Smooth muscle cell (in vitro differentiated cells): ENCODE measurements at regions not wholly inside any gene's neighbourhood (a gene's known extent, or its start where the extent isn't known, plus 50 kb on each side); places are given as distances from the start of the nearest gene placed in this dataset.

ENCODE experiments used
- DNase-seq: peaks from one replicate; lab custom pipeline; 2025; ENCODE audit not compliant: unreplicated experiment; lab: John Stamatoyannopoulos, UW
- H2AFZ ChIP-seq: fragments of 200-600 bp; sonication (generic); 2 replicates; pipeline ENCODE4 v1.6.0; 2016; ENCODE audit warnings: antibody characterized with exemption, low read depth, mild to moderate bottlenecking
- H3F3A ChIP-seq: fragments of 200-600 bp; sonication (generic); 2 replicates; pipeline ENCODE4 v1.6.0; 2017; ENCODE audit warnings: antibody characterized with exemption, low read depth
- H3K27ac ChIP-seq: fragments of 200-600 bp; sonication (generic); 2 replicates; pipeline ENCODE4 v1.5.1; 2016; ENCODE audit warnings: low read depth, mild to moderate bottlenecking
- H3K27me3 ChIP-seq: fragments of 200-600 bp; sonication (generic); 2 replicates; pipeline ENCODE4 v1.6.1; 2016; ENCODE audit warnings: low read depth, mild to moderate bottlenecking
- H3K36me3 ChIP-seq: fragments of 200-600 bp; sonication (generic); 2 replicates; pipeline ENCODE4 v1.5.1; 2016; ENCODE audit warnings: low read depth
- H3K4me1 ChIP-seq: fragments of 200-600 bp; sonication (generic); 2 replicates; pipeline ENCODE4 v1.5.1; 2016; ENCODE audit warnings: low read depth
- H3K4me2 ChIP-seq: fragments of 200-600 bp; sonication (generic); 2 replicates; pipeline ENCODE4 v1.6.0; 2016; ENCODE audit warnings: mild to moderate bottlenecking
- H3K4me3 ChIP-seq: fragments of 200-600 bp; sonication (generic); 2 replicates; pipeline ENCODE4 v1.5.1; 2016; ENCODE audit warnings: mild to moderate bottlenecking
- H3K79me2 ChIP-seq: fragments of 200-600 bp; sonication (generic); 2 replicates; pipeline ENCODE4 v1.6.0; 2016; ENCODE audit warnings: low read depth, mild to moderate bottlenecking
- H3K9ac ChIP-seq: fragments of 200-600 bp; sonication (generic); 2 replicates; pipeline ENCODE4 v1.6.0; 2016; ENCODE audit warnings: low read depth
- H3K9me3 ChIP-seq: fragments of 200-600 bp; sonication (generic); replicated peaks from 2 replicates; pipeline ENCODE4 v1.5.1; 2016; ENCODE audit warnings: low read depth
- H4K20me1 ChIP-seq: fragments of 200-600 bp; sonication (generic); 2 replicates; pipeline ENCODE4 v1.6.0; 2016; ENCODE audit warnings: low read depth
- WGBS: methylation state at CpG from one replicate; pipeline ENCODE4 v1.1.7; 2016; ENCODE audit warnings: low lambda C conversion rate; 5-methylcytosine and 5-hydroxymethylcytosine counted together
- TF ChIP-seq, protein P1 (sequence below): fragments of 200-600 bp; sonication (generic); IDR thresholded peaks from 2 replicates; pipeline ENCODE4 v1.5.1; 2017; ENCODE audit warnings: borderline replicate concordance, mild to moderate bottlenecking, antibody characterized with exemption; ENCODE audit not compliant: insufficient read depth, poor library complexity, severe bottlenecking

DNA sequence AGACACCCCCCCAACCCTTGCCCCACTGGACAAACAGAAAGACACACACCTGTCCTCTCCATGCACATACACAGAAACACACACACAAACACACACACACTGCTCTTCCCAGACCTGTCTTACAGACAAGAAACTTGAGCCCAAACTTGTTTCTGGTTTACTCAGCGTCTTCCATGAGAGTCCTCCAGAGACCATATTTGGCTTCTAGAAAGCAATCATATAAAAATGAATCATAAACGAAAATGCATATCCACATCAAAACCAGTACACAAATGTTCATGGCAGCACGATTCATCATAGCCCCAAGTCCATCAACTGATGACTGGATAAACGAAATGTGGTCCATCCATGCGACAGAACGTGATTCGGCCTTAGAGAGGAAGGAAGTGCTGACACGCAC is 84.2 kb upstream of the ASAP2 start:
- TF ChIP-seq, protein P1, sequence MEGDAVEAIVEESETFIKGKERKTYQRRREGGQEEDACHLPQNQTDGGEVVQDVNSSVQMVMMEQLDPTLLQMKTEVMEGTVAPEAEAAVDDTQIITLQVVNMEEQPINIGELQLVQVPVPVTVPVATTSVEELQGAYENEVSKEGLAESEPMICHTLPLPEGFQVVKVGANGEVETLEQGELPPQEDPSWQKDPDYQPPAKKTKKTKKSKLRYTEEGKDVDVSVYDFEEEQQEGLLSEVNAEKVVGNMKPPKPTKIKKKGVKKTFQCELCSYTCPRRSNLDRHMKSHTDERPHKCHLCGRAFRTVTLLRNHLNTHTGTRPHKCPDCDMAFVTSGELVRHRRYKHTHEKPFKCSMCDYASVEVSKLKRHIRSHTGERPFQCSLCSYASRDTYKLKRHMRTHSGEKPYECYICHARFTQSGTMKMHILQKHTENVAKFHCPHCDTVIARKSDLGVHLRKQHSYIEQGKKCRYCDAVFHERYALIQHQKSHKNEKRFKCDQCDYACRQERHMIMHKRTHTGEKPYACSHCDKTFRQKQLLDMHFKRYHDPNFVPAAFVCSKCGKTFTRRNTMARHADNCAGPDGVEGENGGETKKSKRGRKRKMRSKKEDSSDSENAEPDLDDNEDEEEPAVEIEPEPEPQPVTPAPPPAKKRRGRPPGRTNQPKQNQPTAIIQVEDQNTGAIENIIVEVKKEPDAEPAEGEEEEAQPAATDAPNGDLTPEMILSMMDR = no peak
- DNase-seq = no peak
- no peak overlapping the region for H2AFZ ChIP-seq
- H3F3A ChIP-seq = no peaks in the 10 kb centered on the region
- no peaks in the 10 kb centered on the region for H3K9me3 ChIP-seq
- H3K27me3 ChIP-seq = no peaks in the 10 kb centered on the region
- no peaks in the 10 kb centered on the region for H3K36me3 ChIP-seq
- H3K4me1 ChIP-seq = no peaks in the 10 kb centered on the region
- H4K20me1 ChIP-seq = no peaks in the 10 kb centered on the region
- H3K4me3 ChIP-seq = no peak overlapping the region
- no peaks in the 10 kb centered on the region for H3K79me2 ChIP-seq
- no peak overlapping the region for H3K27ac ChIP-seq
- H3K4me2 ChIP-seq = no peak overlapping the region
- H3K9ac ChIP-seq = no peak overlapping the region
- 90% methylated on average over 8 of the region's 8 CpGs for whole genome bisulfite sequencing

DNA sequence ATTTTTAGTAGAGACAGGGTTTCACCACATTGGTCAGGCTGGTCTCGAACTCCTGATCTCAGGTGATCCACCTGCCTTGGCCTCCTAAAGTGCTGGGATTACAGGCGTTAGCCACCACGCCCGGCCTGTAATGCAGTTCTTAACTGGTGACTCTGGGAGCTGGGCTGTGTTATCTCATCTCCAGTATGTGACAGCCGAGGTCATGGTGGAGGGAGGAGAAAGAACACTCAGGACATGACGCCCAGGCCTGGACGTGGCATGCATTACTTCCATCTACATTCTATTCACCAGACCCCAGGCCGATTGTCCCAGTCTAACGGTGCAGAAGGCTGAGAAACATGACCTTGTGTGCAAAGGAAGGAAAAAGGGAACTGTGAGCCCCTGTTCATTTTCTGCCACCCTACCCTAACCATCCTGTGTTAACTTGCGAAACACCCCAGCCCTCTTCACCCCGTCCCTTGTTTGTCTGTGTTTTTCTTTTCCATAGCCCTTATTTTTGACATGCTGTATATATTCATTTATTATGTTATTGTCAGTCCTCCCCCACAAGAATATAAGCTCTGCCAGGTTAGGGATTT is 88.1 kb upstream of the ASAP2 start:
- 73% methylated on average over 11 of the region's 11 CpGs for WGBS
- no peaks in the 10 kb centered on the region for H3K27me3 ChIP-seq
- H3K4me2 ChIP-seq = no peak overlapping the region
- H3K4me1 ChIP-seq = no peaks in the 10 kb centered on the region
- H3K4me3 ChIP-seq = no peak overlapping the region
- H3K27ac ChIP-seq = no peak overlapping the region
- no peaks in the 10 kb centered on the region for H3K9me3 ChIP-seq
- H3K9ac ChIP-seq = no peak overlapping the region
- H2AFZ ChIP-seq = no peak overlapping the region
- no peaks in the 10 kb centered on the region for H3F3A ChIP-seq
- DNase-seq = no peak
- no peaks in the 10 kb centered on the region for H4K20me1 ChIP-seq
- H3K79me2 ChIP-seq = no peaks in the 10 kb centered on the region
- TF ChIP-seq, protein P1 = no peak
- H3K36me3 ChIP-seq = no peaks in the 10 kb centered on the region

DNA sequence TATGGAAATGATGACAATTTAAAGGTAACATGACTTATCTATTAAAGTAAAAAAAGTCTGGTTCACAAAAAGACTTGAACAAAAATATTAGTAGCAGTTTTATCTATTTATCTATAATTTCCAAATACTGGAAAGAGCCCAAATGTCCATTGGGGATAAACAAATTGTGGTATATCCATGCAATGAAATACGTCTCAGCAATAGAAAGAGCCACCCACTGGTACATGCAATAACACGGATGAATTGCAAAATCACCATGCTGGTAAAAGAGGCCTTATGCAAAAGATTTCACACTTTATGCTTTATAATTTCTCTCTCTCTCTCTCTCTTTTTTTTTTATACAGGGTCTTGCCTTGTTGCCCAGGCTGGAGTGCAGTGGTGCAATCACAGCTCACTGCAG is 91.4 kb upstream of the ASAP2 start:
- TF ChIP-seq, protein P1 = no peak
- Histone ChIP-seq H3F3A (no peaks in the 10 kb centered on the region), H4K20me1 (no peaks in the 10 kb centered on the region), H3K4me2 (no peak overlapping the region), H3K36me3 (no peaks in the 10 kb centered on the region), H3K27ac (no peak overlapping the region), H3K9ac (no peak overlapping the region), H3K9me3 (no peaks in the 10 kb centered on the region), H3K27me3 (no peaks in the 10 kb centered on the region), H3K4me3 (no peak overlapping the region), H3K4me1 (no peaks in the 10 kb centered on the region), H2AFZ (no peak overlapping the region), H3K79me2 (no peaks in the 10 kb centered on the region)
- no peak for DNase-seq
- 96% methylated on average over 2 of the region's 2 CpGs for WGBS

DNA sequence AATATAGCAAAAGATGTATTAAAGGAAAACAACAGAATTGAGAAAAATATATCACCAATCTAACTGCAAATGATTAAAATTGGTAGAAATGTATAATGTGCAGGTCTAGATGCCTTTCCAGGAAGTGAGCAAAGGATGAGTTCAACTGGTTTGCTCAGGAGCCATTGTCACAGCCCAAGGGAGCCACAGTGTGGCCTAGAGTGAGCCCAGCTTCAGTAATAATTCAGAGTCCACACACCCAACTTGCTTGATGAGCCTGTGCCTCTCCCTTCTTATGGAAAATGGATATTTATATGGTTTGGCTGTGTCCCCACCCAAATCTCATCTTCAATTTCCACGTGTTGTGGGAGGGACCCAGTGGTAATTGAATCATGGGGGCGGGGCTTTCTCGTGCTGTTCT is 92.2 kb upstream of the ASAP2 start:
- H3K4me1 ChIP-seq = no peaks in the 10 kb centered on the region
- no peaks in the 10 kb centered on the region for H3F3A ChIP-seq
- no peaks in the 10 kb centered on the region for H3K79me2 ChIP-seq
- H3K27me3 ChIP-seq = no peaks in the 10 kb centered on the region
- no peak overlapping the region for H3K4me2 ChIP-seq
- TF ChIP-seq, protein P1 = no peak
- H3K9me3 ChIP-seq = no peaks in the 10 kb centered on the region
- no peak overlapping the region for H2AFZ ChIP-seq
- H4K20me1 ChIP-seq = no peaks in the 10 kb centered on the region
- no peak for DNase-seq
- H3K4me3 ChIP-seq = no peak overlapping the region
- no peaks in the 10 kb centered on the region for H3K36me3 ChIP-seq
- H3K27ac ChIP-seq = no peak overlapping the region
- no peak overlapping the region for H3K9ac ChIP-seq
- WGBS = 83% methylated on average over 3 of the region's 3 CpGs
